Caki2 (cell line): ENCODE measurements at regions not wholly inside any gene's neighbourhood (a gene's known extent, or its start where the extent isn't known, plus 50 kb on each side); places are given as distances from the start of the nearest gene placed in this dataset.
A peak's percentile ranks its signal among the peaks of the same experiment; 100 is the strongest.

ENCODE experiments used
- DNase-seq: peaks from one replicate; pipeline ENCODE4 v3.0.0-alpha.2; 2015; ENCODE audit warnings: low read depth
- in situ Hi-C: cut with HindIII; loops from 2 replicates; pipeline ENCODE4 v1.10.0; 2016; ENCODE audit warnings: low sequenced_read_pairs, low pct_unique_long_range_greater_than_20kb, mixed read lengths

GRCh38 chr1:5576673-5577065 is 415.6 kb downstream of the NPHP4 start:
- DNase-seq = no peak
- in situ Hi-C loops = no loop called here

DNA sequence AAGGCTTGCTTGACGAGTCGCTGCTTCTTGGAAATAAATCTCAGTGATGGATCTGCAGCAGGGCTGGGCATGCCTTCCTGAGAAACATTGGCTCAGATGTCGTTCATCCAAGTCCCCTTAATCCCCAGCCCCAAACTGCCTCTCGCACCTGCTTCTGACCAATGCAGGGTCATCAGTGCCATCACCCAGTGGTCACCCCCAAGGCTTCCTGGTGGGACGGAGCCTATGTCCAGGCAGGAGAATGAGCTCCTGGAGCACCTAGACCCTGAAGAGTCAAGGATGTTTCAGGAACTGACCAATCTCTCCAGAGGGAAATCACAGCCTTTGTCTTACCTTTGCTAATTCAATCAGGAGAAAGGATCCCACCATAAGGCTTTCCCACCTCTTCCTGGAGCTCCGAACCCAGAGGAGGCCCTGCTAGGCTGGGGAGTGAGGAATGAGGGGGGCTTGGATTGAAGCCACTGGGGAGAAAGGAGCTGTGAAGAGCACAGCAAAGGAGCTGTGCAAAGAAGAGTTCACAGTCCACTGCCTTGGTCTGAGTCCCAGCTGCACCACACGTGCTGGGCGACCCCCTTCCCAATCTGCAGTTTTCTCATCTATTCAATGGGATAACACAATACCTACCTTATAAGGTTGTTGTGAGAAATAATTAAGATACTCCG is 416.1 kb downstream of the NPHP4 start:
- in situ Hi-C loops = no loop called here
- DNase-seq = no peak

DNA sequence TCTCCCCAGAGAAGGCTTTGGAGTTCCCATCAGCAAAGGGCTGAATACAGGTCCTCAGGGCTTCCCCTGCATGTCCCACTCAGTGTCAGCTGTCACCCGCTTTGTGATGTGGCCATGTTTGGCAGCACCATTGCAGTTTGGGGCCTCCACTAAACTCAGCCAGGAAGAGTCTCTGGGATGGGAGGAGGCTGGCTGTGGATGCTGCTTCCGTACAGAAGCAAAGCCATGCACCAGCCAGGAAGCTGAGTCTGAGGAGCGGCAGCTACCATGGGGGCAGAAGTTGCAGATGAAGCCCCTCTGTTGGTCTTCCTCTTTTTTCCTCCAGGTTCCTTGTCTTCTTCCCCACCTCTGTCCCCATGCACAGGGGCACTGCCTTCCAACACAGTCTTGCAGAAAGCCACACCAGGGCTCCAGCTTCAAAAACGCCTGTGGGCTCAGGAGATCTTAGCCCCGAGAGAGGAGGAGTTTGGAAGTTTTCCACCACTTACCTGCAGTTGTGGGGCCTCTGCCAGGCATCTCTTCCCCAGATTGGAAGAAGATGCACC is 416.8 kb downstream of the NPHP4 start:
- in situ Hi-C loops = no loop called here
- DNase-seq = no peak

DNA sequence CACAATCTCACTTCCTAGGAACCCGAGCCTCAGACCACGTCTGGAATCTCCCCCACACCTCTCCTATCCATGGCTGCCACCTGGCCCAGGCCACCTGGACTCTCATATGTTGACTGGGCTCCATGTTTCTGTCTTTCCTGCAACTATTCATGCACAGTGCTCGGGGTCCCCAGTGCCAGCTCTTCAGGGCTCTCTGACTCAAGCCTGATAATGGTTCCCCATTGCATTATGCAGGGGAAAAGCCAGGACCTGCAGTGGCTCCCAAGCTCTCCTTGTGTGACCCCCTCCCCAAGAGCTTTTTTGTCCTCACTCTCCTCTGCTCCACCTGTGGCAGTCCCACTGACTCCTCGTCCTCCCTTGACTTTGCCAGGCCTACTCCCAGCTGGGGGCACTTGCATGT is 417.6 kb downstream of the NPHP4 start:
- in situ Hi-C loops = no loop called here
- no peak for DNase-seq

DNA sequence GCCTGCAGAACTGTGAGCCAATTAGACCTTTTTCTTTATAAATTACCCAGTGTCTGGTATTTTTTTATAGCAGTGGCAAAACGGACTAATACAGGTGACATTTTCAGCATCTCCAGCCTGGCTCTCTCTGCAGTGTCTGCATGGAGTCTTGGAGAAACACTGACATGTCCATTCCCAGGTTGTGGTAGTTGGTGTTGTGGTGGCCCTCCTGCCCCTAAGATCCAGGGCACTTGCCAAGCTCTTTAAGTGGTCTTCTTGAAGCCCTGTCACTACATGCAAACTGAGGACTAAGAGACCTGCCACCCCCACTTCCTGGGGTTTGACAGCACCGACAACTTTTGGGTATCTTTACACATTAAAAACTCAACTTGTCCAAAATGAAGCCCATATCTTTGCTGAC is 419.4 kb downstream of the NPHP4 start:
- in situ Hi-C loops = no loop called here
- no peak for DNase-seq

- in situ Hi-C loops = no loop called here
- DNase-seq = no peak
Measured at GRCh38 chr1:5571861-5572401, 420.3 kb downstream of the NPHP4 start.

DNA sequence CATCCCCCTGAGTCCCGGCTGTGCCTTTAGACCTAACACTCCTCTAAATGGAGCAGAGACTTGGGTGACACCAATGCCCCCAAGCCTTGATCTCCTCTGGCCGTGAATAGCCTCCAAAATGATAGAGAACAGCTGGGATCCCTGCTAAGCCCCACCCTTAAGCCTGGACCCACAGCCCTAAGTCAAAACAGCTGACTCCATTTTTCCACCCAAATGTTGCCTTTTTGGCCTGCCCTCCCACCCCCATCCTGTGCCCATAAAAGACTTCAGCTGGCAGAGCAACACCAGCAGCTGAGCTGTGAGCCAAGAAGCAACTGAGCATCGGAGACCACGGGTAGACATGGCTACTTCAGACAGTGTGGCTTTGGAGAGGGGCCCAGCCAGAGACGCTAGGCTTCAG is 420.8 kb downstream of the NPHP4 start:
- in situ Hi-C loops = no loop called here
- DNase-seq = no peak

- DNase-seq = peak; percentile 27
- in situ Hi-C loops = no loop called here
Measured at GRCh38 chr1:5570931-5571330, 421.3 kb downstream of the NPHP4 start.

DNA sequence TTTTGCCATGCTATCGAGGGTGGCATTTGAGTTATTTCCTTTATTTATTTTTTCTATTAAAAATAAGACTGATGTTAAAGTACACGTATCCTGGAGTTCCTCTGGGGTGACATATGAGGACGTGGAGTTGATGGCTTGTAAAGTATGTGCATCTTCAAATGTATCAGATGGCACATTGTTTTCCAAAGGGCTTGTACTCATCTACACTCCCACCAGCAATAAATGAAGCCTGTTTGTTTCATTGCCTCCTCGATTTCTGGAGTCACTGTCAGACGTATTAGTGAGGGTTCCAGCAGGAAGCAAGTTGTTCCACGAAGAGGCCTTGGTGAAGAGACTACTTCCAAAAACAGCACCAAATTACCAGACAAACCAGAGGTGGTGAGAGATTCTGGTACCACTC is 423.9 kb downstream of the NPHP4 start:
- no peak for DNase-seq
- in situ Hi-C loops = no loop called here

- DNase-seq = no peak
- in situ Hi-C loops = no loop called here
Measured at GRCh38 chr1:5567839-5568238, 424.4 kb downstream of the NPHP4 start.

DNA sequence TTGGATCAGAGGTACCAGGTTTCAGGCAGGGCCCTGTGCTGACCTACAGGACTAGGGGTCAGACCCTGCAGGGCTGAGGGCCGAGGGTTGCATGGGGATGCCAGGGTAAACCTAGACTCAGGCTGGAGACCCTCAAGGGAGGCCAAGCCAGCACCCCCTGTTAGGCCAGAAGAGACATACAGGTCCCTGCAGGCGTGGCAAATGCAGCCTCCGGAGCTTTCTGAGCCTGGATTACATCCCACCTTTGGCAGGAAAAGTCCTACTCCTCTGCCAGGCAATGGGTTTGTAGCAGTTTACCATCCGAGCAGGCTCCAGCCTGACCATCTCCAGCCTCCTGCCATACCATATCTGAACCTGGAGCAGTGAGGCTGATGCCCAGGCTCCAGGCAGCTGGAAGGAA is 425.3 kb downstream of the NPHP4 start:
- in situ Hi-C loops = no loop called here
- no peak for DNase-seq

DNA sequence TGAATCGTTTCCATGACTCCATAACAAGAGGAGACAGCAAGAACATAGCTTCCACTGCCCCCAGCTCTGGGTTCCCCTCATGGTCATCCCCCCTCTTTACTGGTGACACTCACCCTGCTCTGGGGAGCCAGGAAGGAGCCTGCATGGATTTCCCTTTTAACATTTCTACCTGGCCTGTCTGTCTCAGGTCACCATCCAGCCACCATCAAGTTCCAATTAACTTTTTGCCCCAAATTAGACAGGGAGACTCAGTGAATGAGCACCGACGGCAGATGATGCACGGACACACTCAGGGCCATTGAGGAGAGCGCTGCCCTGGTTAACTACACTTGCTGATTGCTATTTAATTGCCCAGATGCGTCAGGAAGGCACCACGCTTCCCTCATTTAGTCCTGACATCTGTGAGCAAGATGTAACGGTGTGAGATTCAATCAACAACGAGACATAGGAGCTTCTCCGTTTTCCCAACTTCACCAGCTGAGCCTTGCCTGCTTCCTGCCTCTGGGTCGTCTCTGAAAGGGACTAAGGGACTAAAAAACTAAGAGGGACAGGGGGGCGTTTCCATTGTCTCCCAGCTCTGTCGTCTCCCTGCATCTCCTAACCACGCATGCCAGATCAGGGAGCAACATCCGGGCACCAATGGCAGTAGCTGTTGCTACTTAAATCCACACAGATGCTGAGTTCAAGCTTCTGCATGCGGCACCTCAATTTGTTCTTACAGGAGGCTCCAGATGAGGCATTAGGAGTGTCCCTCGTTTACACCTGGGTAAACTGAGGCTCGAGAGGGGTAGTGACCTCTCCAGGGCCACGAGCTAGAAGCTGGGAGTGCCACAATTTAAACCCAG is 426.7 kb downstream of the NPHP4 start:
- in situ Hi-C loops = no loop called here
- no peak for DNase-seq

DNA sequence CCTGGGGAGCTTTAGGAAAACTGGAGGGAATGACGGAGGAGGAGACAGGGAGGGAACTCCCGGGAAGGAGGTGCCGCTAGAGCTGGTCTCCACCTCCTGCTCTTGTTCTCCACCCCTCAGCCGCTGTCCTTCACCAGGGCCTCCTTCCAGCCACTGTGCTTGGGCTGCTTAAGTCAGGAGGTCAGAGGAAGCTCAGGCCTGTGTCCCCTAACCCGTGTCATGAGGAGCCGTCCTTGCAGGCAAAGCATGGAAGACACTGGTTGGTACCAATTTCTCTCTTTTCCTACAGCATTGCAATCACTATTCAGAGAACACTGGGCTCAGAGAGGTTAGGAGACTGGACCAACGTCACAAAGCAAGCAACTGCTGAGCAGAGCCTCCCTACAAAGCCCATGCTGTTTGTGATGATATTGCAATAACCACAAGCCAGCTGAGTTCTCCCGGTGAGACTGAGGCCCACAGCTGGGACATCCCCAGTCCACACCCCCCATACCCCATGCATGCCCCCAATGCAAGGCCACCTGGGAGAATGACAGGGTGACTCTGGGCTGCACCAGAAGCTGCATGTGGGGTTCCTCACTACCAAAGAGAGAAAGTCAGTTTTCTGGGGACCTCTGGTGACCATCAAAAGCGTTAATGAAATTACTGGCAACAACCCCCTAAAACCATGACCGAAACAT is 427.5 kb downstream of the NPHP4 start:
- no peak for DNase-seq
- in situ Hi-C loops = no loop called here

GRCh38 chr1:5563861-5564577 is 428.2 kb downstream of the NPHP4 start:
- in situ Hi-C loops = no loop called here
- DNase-seq = no peak

- in situ Hi-C loops = no loop called here
- no peak for DNase-seq
Measured at GRCh38 chr1:5562769-5563168, 429.5 kb downstream of the NPHP4 start.

- no peak for DNase-seq
- in situ Hi-C loops = no loop called here
Measured at GRCh38 chr1:5562331-5562730, 429.9 kb downstream of the NPHP4 start.

GRCh38 chr1:5559078-5559477 is 433.1 kb downstream of the NPHP4 start:
- in situ Hi-C loops = no loop called here
- DNase-seq = no peak

DNA sequence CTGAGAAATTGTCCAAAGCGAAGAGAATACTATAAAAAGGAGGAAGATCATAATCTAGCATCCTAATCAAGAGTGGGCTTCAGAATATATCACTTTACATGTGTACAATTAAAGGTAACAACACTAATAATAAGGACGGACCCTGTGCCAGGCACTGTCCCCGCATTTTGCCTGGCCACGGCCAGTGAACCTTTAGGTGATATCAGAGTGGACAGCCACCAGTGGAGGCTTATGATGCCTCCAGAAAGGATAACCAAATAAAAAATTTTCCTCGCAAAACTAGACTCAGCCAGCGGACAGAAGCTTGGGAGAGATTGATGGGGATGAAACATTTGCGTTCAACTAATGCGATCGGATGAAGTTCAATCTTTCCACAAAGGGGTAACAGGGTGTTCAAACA is 436.4 kb downstream of the NPHP4 start:
- in situ Hi-C loops = no loop called here

More for the DNA sequence above, 436.4 kb downstream of the NPHP4 start:
- DNase-seq = no peak
